H1 (cell line): ENCODE measurements at regions not wholly inside any gene's neighbourhood (a gene's known extent, or its start where the extent isn't known, plus 50 kb on each side); places are given as distances from the start of the nearest gene placed in this dataset.
A peak's percentile ranks its signal among the peaks of the same experiment; 100 is the strongest.

Source experiments
- CTCF ChIA-PET: fragments of 300-600 bp; sonication (Branson Sonifier 250); formaldehyde crosslinking; loops from one replicate; lab custom pipeline; 2021; ENCODE audit not compliant: partially characterized antibody; lab: Charles Lee
- POLR2A ChIA-PET: fragments of 300-600 bp; sonication (Branson Sonifier 250); formaldehyde crosslinking; loops from one replicate; lab custom pipeline; 2021; ENCODE audit warnings: inconsistent platforms; ENCODE audit not compliant: partially characterized antibody; lab: Charles Lee
- DNase-seq, 2 experiments: peaks; one replicate each; pipeline versions ENCODE4 v3.0.0 to v3.0.0-alpha.2; 2010 to 2022; ENCODE audit warnings: low spot score in 2 of 2, low read depth in 1 of 2, mixed read lengths in 1 of 2
- FAIRE-seq: peaks from 2 replicates; lab custom pipeline; 2011; peaks lifted over from hg19 to GRCh38; lab: Jason Lieb, UNC
- H2AFZ ChIP-seq: 2 replicates; pipeline ENCODE4 v1.8.1; 2012; ENCODE audit warnings: low read length, inconsistent platforms
- H2AK5ac ChIP-seq: 2 replicates; pipeline ENCODE4 v1.6.1; 2013; ENCODE audit warnings: low read depth, low read length
- H2BK120ac ChIP-seq: replicated peaks from 2 replicates; pipeline ENCODE3; 2013; ENCODE audit warnings: low read depth, low read length, inconsistent platforms
- H2BK12ac ChIP-seq: 2 replicates; pipeline ENCODE4 v1.6.1; 2013; ENCODE audit warnings: low read depth, low read length
- H2BK15ac ChIP-seq: 2 replicates; pipeline ENCODE4 v1.6.1; 2013; ENCODE audit warnings: low read length
- H2BK20ac ChIP-seq: 2 replicates; pipeline ENCODE4 v1.6.1; 2013; ENCODE audit warnings: low read length
- H2BK5ac ChIP-seq: 2 replicates; pipeline ENCODE4 v1.6.1; 2013; ENCODE audit warnings: low read depth, low read length
- H3K14ac ChIP-seq: 2 replicates; pipeline ENCODE4 v1.6.1; 2013; ENCODE audit warnings: inconsistent platforms; ENCODE audit not compliant: insufficient read length
- H3K18ac ChIP-seq: 2 replicates; pipeline ENCODE4 v1.6.1; 2013; ENCODE audit warnings: low read length; ENCODE audit errors: extremely low read depth
- H3K23ac ChIP-seq: 2 replicates; pipeline ENCODE4 v1.6.1; 2013; ENCODE audit warnings: inconsistent platforms; ENCODE audit not compliant: insufficient read length
- H3K23me2 ChIP-seq: 2 replicates; pipeline ENCODE4 v1.6.1; 2013; ENCODE audit warnings: low read depth, low read length
- H3K27ac ChIP-seq: 2 replicates; pipeline ENCODE4 v1.6.1; 2011; ENCODE audit warnings: low read depth, low read length, inconsistent platforms
- H3K27me3 ChIP-seq, 4 experiments: replicated peaks in 1 of 4; 1 replicate in 1 of 4; 2 replicates in 3 of 4; pipeline versions ENCODE4 v1.6.1 to v1.8.1; 2011 to 2013; ENCODE audit warnings: low read length in 3 of 4, mild to moderate bottlenecking in 3 of 4, inconsistent platforms in 2 of 4, mixed read lengths in 2 of 4, moderate library complexity in 1 of 4; ENCODE audit not compliant: control insufficient read depth in 3 of 4, insufficient read depth in 3 of 4; ENCODE audit errors: extremely low read depth in 1 of 4
- H3K36me3 ChIP-seq, 4 experiments: 2 replicates each; pipeline versions ENCODE4 v1.6.1 to v1.8.1; 2011 to 2013; ENCODE audit warnings: mild to moderate bottlenecking in 4 of 4, low read length in 3 of 4, moderate library complexity in 2 of 4, control low read depth in 1 of 4, inconsistent platforms in 1 of 4; ENCODE audit not compliant: insufficient read depth in 4 of 4, control insufficient read depth in 2 of 4
- H3K4ac ChIP-seq: replicated peaks from 2 replicates; pipeline ENCODE3; 2013; ENCODE audit warnings: low read length, low read depth, mixed read lengths, inconsistent platforms; ENCODE audit not compliant: insufficient read length
- H3K4me1 ChIP-seq, 4 experiments: replicated peaks in 1 of 4; 1 replicate in 1 of 4; 2 replicates in 3 of 4; pipeline versions ENCODE4 v1.6.1 to v1.8.1; 2011 to 2013; ENCODE audit warnings: low read length in 3 of 4, inconsistent platforms in 2 of 4, mixed read lengths in 1 of 4; ENCODE audit not compliant: insufficient read depth in 4 of 4, control insufficient read depth in 3 of 4
- H3K4me2 ChIP-seq, 2 experiments: 2 replicates each; pipeline versions ENCODE4 v1.6.1 to v1.8.1; 2011 to 2013; ENCODE audit warnings: low read depth in 2 of 2, low read length in 2 of 2, control low read depth in 1 of 2, inconsistent platforms in 1 of 2, mild to moderate bottlenecking in 1 of 2; ENCODE audit not compliant: insufficient read depth in 1 of 2
- H3K4me3 ChIP-seq, 4 experiments: fragments of 200-600, 300-600 bp in 1 of 4; sonication (generic), shearing (Covaris generic), sonication (Bioruptor Twin) in 1 of 4; 2 replicates each; pipeline versions ENCODE4 v1.5.1 to v1.8.1; 2011 to 2016; ENCODE audit warnings: low read length in 4 of 4, low read depth in 3 of 4, control low read depth in 2 of 4, inconsistent platforms in 2 of 4, mild to moderate bottlenecking in 2 of 4, mixed read lengths in 1 of 4, moderate library complexity in 1 of 4; ENCODE audit not compliant: insufficient read depth in 2 of 4; ENCODE audit errors: extremely low read depth in 1 of 4
- H3K56ac ChIP-seq: replicated peaks from 2 replicates; pipeline ENCODE3; 2013; ENCODE audit warnings: low read depth, mild to moderate bottlenecking, mixed read lengths, low read length, inconsistent platforms; ENCODE audit not compliant: insufficient read length
- H3K79me1 ChIP-seq: 2 replicates; pipeline ENCODE4 v1.6.1; 2013; ENCODE audit warnings: low read depth, low read length, control low read depth
- H3K79me2 ChIP-seq, 2 experiments: 2 replicates each; pipeline versions ENCODE4 v1.6.1 to v1.8.1; 2012 to 2013; ENCODE audit warnings: low read length in 2 of 2, mild to moderate bottlenecking in 2 of 2, inconsistent platforms in 1 of 2; ENCODE audit not compliant: insufficient read depth in 2 of 2, control insufficient read depth in 1 of 2
- H3K9ac ChIP-seq, 4 experiments: replicated peaks in 1 of 4; 1 replicate in 1 of 4; 2 replicates in 3 of 4; pipeline versions ENCODE4 v1.6.1 to v1.8.1; 2011 to 2013; ENCODE audit warnings: low read depth in 3 of 4, low read length in 3 of 4, control low read depth in 2 of 4, mild to moderate bottlenecking in 2 of 4, moderate library complexity in 2 of 4, inconsistent platforms in 1 of 4; ENCODE audit errors: extremely low read depth in 1 of 4
- H3K9me3 ChIP-seq, 2 experiments: 2 replicates each; pipeline versions ENCODE4 v1.6.1 to v1.8.1; 2012 to 2013; ENCODE audit warnings: mild to moderate bottlenecking in 2 of 2, moderate library complexity in 2 of 2, control low read depth in 1 of 2, inconsistent platforms in 1 of 2, low read depth in 1 of 2, low read length in 1 of 2, mixed read lengths in 1 of 2; ENCODE audit not compliant: insufficient read depth in 2 of 2
- H4K20me1 ChIP-seq, 2 experiments: replicated peaks in 1 of 2; 2 replicates each; pipeline versions ENCODE3 to v1.8.1; 2011 to 2013; ENCODE audit warnings: inconsistent platforms in 2 of 2, low read length in 2 of 2, mild to moderate bottlenecking in 1 of 2; ENCODE audit not compliant: insufficient read depth in 2 of 2, control insufficient read depth in 1 of 2
- H4K5ac ChIP-seq: 2 replicates; pipeline ENCODE4 v1.6.1; 2013; ENCODE audit warnings: low read length, low read depth, mixed read lengths, inconsistent platforms; ENCODE audit not compliant: insufficient read length
- H4K8ac ChIP-seq: 2 replicates; pipeline ENCODE4 v1.8.0; 2013; ENCODE audit warnings: mild to moderate bottlenecking, moderate library complexity, low read length, inconsistent platforms; ENCODE audit not compliant: insufficient read depth; ENCODE audit errors: extremely low read depth
- H4K91ac ChIP-seq: replicated peaks from 2 replicates; pipeline ENCODE3; 2013; ENCODE audit warnings: low read length, mixed read lengths, inconsistent platforms; ENCODE audit not compliant: insufficient read length
- CBX5 ChIP-seq: fragments of 300-800, 300-1000 bp; sonication (generic); IDR thresholded peaks from 2 replicates; pipeline ENCODE4 v1.7.1; 2016; ENCODE audit warnings: antibody characterized with exemption, low read length, low read depth
- CHD2 ChIP-seq: IDR thresholded peaks from 2 replicates; pipeline ENCODE4 v1.6.1; 2012; ENCODE audit warnings: low read length, improper control_type of control experiment
- HDAC6 ChIP-seq: IDR thresholded peaks from one replicate; pipeline ENCODE4 v1.7.1; 2012; ENCODE audit warnings: low read depth, mild to moderate bottlenecking, inconsistent platforms, low read length, moderate library complexity
- KDM1A ChIP-seq: fragments of 200-600, 300-600 bp; sonication (generic); IDR thresholded peaks from 2 replicates; pipeline ENCODE4 v1.7.1; 2016; ENCODE audit warnings: mild to moderate bottlenecking, low read length, borderline replicate concordance
- RFX5 ChIP-seq: IDR thresholded peaks from 2 replicates; pipeline ENCODE4 v1.6.1; 2011; ENCODE audit warnings: low read depth, low read length, improper control_type of control experiment, borderline replicate concordance
- SUZ12 ChIP-seq: fragments of 200-600 bp; sonication (generic); IDR thresholded peaks from 2 replicates; pipeline ENCODE4 v1.6.1; 2012; ENCODE audit warnings: mild to moderate bottlenecking, inconsistent platforms, low read length, moderate library complexity, mixed read lengths
- WGBS, 2 experiments: shearing (Covaris generic) in 1 of 2; methylation state at CpG; one replicate each; pipeline versions ENCODE4 v1.1.6 to v1.1.7; 2013 to 2015; ENCODE audit warnings: low lambda C conversion rate in 2 of 2, mixed read lengths in 2 of 2, inconsistent platforms in 1 of 2, low coverage in 1 of 2, missing lambda C conversion rate in 1 of 2; ENCODE audit not compliant: insufficient replicate concordance in 2 of 2, insufficient coverage in 1 of 2, insufficient read length in 1 of 2; ENCODE audit errors: extremely low coverage in 1 of 2, missing lambda C conversion rate in 1 of 2; 5-methylcytosine and 5-hydroxymethylcytosine counted together
- TF ChIP-seq, protein P1 (sequence below): IDR thresholded peaks from 2 replicates; pipeline ENCODE4 v1.6.1; 2012; ENCODE audit warnings: inconsistent platforms

- no peak overlapping the region for H3K9ac ChIP-seq
- CTCF ChIA-PET = interaction anchor here (0.9 kb wide), 1 partner anchor 73 kb away, joined by 6 read pairs; no protein-coding TSS in a partner anchor
- H3K4ac ChIP-seq = no peak overlapping the region
Measured at GRCh38 chr10:31697271-31698180, 231.1 kb downstream of the ARHGAP12 start.

More at GRCh38 chr10:31697271-31698180, 231.1 kb downstream of the ARHGAP12 start:
- no peak overlapping the region for H3K14ac ChIP-seq
- no peak for FAIRE-seq
- 91% methylated on average over 19 of the region's 19 CpGs; no CpG with 5 or more reads in 1 of the 2 experiments for WGBS, 2 experiments
- no peak overlapping the region for H3K4me3 ChIP-seq
- no peak overlapping the region; the same call in 1 of the 2 replicates for H2BK15ac ChIP-seq
- no peak overlapping the region for H4K5ac ChIP-seq
- no peaks in the 10 kb centered on the region for H4K20me1 ChIP-seq
- H3K9me3 ChIP-seq = peaks cover 2 to 4% of the 10 kb centered on the region in 2 experiments; a peak in 2 of 4 replicates
- no peaks in the 10 kb centered on the region for H3K79me1 ChIP-seq
- H4K8ac ChIP-seq = no peak overlapping the region; the same call in 1 of the 2 replicates
- no peak overlapping the region for H3K4me2 ChIP-seq
- DNase-seq = no peak
- no peaks in the 10 kb centered on the region for H3K36me3 ChIP-seq
- no peak overlapping the region for H2BK5ac ChIP-seq
- H2BK20ac ChIP-seq = no peak overlapping the region
- no peaks in the 10 kb centered on the region for H3K79me2 ChIP-seq
- H2AFZ ChIP-seq = no peak overlapping the region
- peaks cover 4 to 17% (median 11%) of the 10 kb centered on the region in 4 experiments for H3K4me1 ChIP-seq
- no peak overlapping the region for H2BK120ac ChIP-seq
- no peak overlapping the region for H3K56ac ChIP-seq
- H3K23me2 ChIP-seq = no peaks in the 10 kb centered on the region
- H3K27ac ChIP-seq = no peak overlapping the region
- POLR2A ChIA-PET = no interaction called here
- 0 out of 2 replicates have a peak overlapping the region, but pooled peaks have one; percentile 27 for H2BK12ac ChIP-seq
- H3K23ac ChIP-seq = no peak overlapping the region
- no peak overlapping the region for H2AK5ac ChIP-seq
- H3K27me3 ChIP-seq = no peaks in the 10 kb centered on the region
- TF ChIP-seq KDM1A = no peak
- no peak for TF ChIP-seq RFX5
- no peak for TF ChIP-seq HDAC6
- TF ChIP-seq, protein P1, sequence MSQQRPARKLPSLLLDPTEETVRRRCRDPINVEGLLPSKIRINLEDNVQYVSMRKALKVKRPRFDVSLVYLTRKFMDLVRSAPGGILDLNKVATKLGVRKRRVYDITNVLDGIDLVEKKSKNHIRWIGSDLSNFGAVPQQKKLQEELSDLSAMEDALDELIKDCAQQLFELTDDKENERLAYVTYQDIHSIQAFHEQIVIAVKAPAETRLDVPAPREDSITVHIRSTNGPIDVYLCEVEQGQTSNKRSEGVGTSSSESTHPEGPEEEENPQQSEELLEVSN = no peak
- no peak for TF ChIP-seq CHD2
- no peak for TF ChIP-seq CBX5
- no peak for TF ChIP-seq SUZ12
- H4K91ac ChIP-seq = no peak overlapping the region
- H3K18ac ChIP-seq = peak overlapping the region; percentile 78; the same call in 1 of the 2 replicates
